A673 (cell line): ENCODE measurements at regions not wholly inside any gene's neighbourhood (a gene's known extent, or its start where the extent isn't known, plus 50 kb on each side); places are given as distances from the start of the nearest gene placed in this dataset.

ENCODE experiments used
- BruUV-seq: library from RNA; stranded (reverse); fragments of 400-500 nt; replicated peaks from 2 replicates; lab custom pipeline; 2021; lab: Mats Ljungman, UMichigan
- CTCF ChIA-PET: fragments of 300-600 bp; sonication (Branson Sonifier 250); formaldehyde crosslinking; loops from one replicate; lab custom pipeline; 2022; ENCODE audit warnings: antibody characterized with exemption; lab: Charles Lee
- POLR2A ChIA-PET: fragments of 300-600 bp; sonication (Branson Sonifier 250); formaldehyde crosslinking; loops from one replicate; lab custom pipeline; 2022; ENCODE audit warnings: antibody characterized with exemption; ENCODE audit not compliant: low non-redundant PET; lab: Charles Lee
- DNase-seq: peaks from one replicate; pipeline ENCODE4 v3.0.0-alpha.2; 2015; ENCODE audit warnings: low spot score
- H3K27ac ChIP-seq: fragments of 200-600 bp; sonication (generic); 2 replicates; pipeline ENCODE4 v1.5.1; 2016; ENCODE audit warnings: mixed run types, low read depth, mild to moderate bottlenecking, mixed read lengths, antibody characterized with exemption, low read length; ENCODE audit not compliant: poor library complexity, severe bottlenecking
- H3K27me3 ChIP-seq: fragments of 200-600 bp; sonication (generic); replicated peaks from 2 replicates; pipeline ENCODE4 v1.6.1; 2017; ENCODE audit warnings: mixed run types, low read depth, mild to moderate bottlenecking, mixed read lengths, antibody characterized with exemption, low read length; ENCODE audit not compliant: insufficient read depth, poor library complexity
- H3K36me3 ChIP-seq: fragments of 200-600 bp; sonication (generic); 2 replicates; pipeline ENCODE4 v1.6.1; 2016; ENCODE audit warnings: mixed run types, mild to moderate bottlenecking, mixed read lengths, antibody characterized with exemption, low read length; ENCODE audit not compliant: insufficient read depth, poor library complexity, severe bottlenecking
- H3K4me1 ChIP-seq: fragments of 200-600 bp; sonication (generic); 2 replicates; pipeline ENCODE4 v1.6.1; 2017; ENCODE audit warnings: mixed run types, mild to moderate bottlenecking, mixed read lengths, antibody characterized with exemption, low read length; ENCODE audit not compliant: insufficient read depth, poor library complexity, severe bottlenecking
- H3K4me3 ChIP-seq: fragments of 200-600 bp; sonication (generic); 2 replicates; pipeline ENCODE4 v1.5.1; 2016; ENCODE audit warnings: low read depth, mixed run types, mild to moderate bottlenecking, mixed read lengths, low read length; ENCODE audit not compliant: poor library complexity, severe bottlenecking
- H3K9me3 ChIP-seq: fragments of 200-600 bp; sonication (generic); 2 replicates; pipeline ENCODE4 v1.6.1; 2016; ENCODE audit warnings: mixed run types, low read depth, mild to moderate bottlenecking, mixed read lengths, antibody characterized with exemption, low read length; ENCODE audit not compliant: poor library complexity, severe bottlenecking
- CTCF ChIP-seq: fragments of 300-800, 200-600 bp; sonication (generic); conservative IDR thresholded peaks from 2 replicates; pipeline ENCODE4 v1.5.1; 2017; ENCODE audit warnings: low read depth, mild to moderate bottlenecking, antibody characterized with exemption, low read length, moderate library complexity, mixed read lengths
- EZH2 ChIP-seq: fragments of 200-600 bp; sonication (generic); IDR thresholded peaks from 2 replicates; pipeline ENCODE4 v1.6.1; 2017; ENCODE audit warnings: borderline replicate concordance, low read depth, mild to moderate bottlenecking, mixed read lengths, antibody characterized with exemption, low read length; ENCODE audit not compliant: poor library complexity, severe bottlenecking
- intact Hi-C: fragments of 100-400 bp; cut with micrococcal nuclease; formaldehyde crosslinking; loops from one replicate; pipeline ENCODE4 v1.10.0; 2022; ENCODE audit not compliant: unreplicated experiment

GRCh38 chr18:75981102-75981501 lies 513.9 kb downstream of the ZNF516 start:
- Histone ChIP-seq H3K4me3 (no peak overlapping the region), H3K27me3 (no peaks in the 10 kb centered on the region), H3K36me3 (no peaks in the 10 kb centered on the region), H3K27ac (no peak overlapping the region), H3K4me1 (no peaks in the 10 kb centered on the region), H3K9me3 (no peaks in the 10 kb centered on the region)
- no peak for TF ChIP-seq CTCF
- ChIA-PET CTCF (no interaction called here), POLR2A (no interaction called here)
- intact Hi-C loops: no loop called here
- no peak for DNase-seq
- BruUV-seq: no TSS peak

GRCh38 chr18:75977081-75977480 lies 518.0 kb downstream of the ZNF516 start:
- Histone ChIP-seq H3K4me1 (no peaks in the 10 kb centered on the region), H3K36me3 (no peaks in the 10 kb centered on the region), H3K27ac (no peak overlapping the region), H3K9me3 (no peaks in the 10 kb centered on the region), H3K4me3 (peak overlapping the region; percentile 12), H3K27me3 (no peaks in the 10 kb centered on the region)
- ChIA-PET CTCF (no interaction called here), POLR2A (no interaction called here)
- BruUV-seq: no TSS peak
- no peak for DNase-seq
- TF ChIP-seq CTCF (no peak), EZH2 (no peak)
- intact Hi-C loops: no loop called here

GRCh38 chr18:75970212-75970611 lies 524.8 kb downstream of the ZNF516 start:
- no peak overlapping the region for H3K4me3 ChIP-seq
- H3K27ac ChIP-seq: no peak overlapping the region
- no peaks in the 10 kb centered on the region for H3K27me3 ChIP-seq
- no peaks in the 10 kb centered on the region for H3K9me3 ChIP-seq
- no TSS peak for BruUV-seq
- intact Hi-C loops: no loop called here
- no peaks in the 10 kb centered on the region for H3K4me1 ChIP-seq
- DNase-seq: no peak
- no peaks in the 10 kb centered on the region for H3K36me3 ChIP-seq
- TF ChIP-seq CTCF: no peak
- TF ChIP-seq EZH2: no peak
- ChIA-PET CTCF (no interaction called here), POLR2A (no interaction called here)
